ENCODE measurements at regions not wholly inside any gene's neighbourhood (a gene's known extent, or its start where the extent isn't known, plus 50 kb on each side); places are given as distances from the start of the nearest gene placed in this dataset.
"Not testable (repeated sequence)": the region's sequence is repeated elsewhere in the genome, so short reads cannot be mapped to it uniquely, and the experiment has no call there.

GRCh38 chr6:20341564-20341963 lies 60.1 kb upstream of the E2F3 start:
- DNase-seq: no peak

DNA sequence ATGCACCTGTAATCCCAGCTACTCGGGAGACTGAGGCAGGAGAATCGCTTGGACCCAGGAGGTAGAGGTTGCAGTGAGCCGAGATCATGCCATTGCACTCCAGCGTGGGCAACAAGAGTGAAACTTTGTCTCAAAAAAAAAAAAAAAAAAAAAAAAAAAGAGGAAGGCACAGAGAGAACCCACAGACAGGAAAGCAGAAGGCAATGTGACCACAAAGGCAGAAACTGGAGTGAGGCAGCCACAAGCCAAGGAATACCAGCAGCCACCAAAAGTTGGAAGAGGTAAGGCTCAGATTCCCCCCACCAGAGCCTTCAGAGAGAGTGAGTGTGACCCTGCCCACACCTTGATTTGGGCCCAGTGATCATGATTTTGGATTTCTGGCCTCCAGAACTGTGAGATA lies 54.7 kb upstream of the E2F3 start:
- not testable (repeated sequence) for DNase-seq

- DNase-seq: no peak
Measured at GRCh38 chr6:20348041-20348440, 53.6 kb upstream of the E2F3 start.

- DNase-seq: no peak
Measured at GRCh38 chr6:20349225-20349624, 52.5 kb upstream of the E2F3 start.

- no peak for DNase-seq
Measured at GRCh38 chr6:20350215-20350614, 51.5 kb upstream of the E2F3 start.

GRCh38 chr6:20351534-20351933 lies 50.1 kb upstream of the E2F3 start:
- DNase-seq: no peak

Measured in femur (tissue), 1 donor.